GM21447 (cell line): ENCODE measurements at regions not wholly inside any gene's neighbourhood (a gene's known extent, or its start where the extent isn't known, plus 50 kb on each side); places are given as distances from the start of the nearest gene placed in this dataset.
"Not testable (repeated sequence)": the region's sequence is repeated elsewhere in the genome, so short reads cannot be mapped to it uniquely, and the experiment has no call there.

Experiments
- ATAC-seq: cut with Tn5 transposase; IDR thresholded peaks from one replicate; pipeline ENCODE4 v1.9.1; 2021; ENCODE audit not compliant: unreplicated experiment

- ATAC-seq = not testable (repeated sequence)
These were observed 275.3 kb downstream of the ADGRD1 start for GRCh38 chr12:131229079-131229425.

GRCh38 chr12:131229426-131230339, 276.0 kb downstream of the ADGRD1 start:
- ATAC-seq = no peak

- no peak for ATAC-seq
These were observed 276.8 kb downstream of the ADGRD1 start for GRCh38 chr12:131230340-131231031.

GRCh38 chr12:131231032-131231980, 277.6 kb downstream of the ADGRD1 start:
- ATAC-seq = no peak

- ATAC-seq = no peak
These were observed 278.3 kb downstream of the ADGRD1 start for GRCh38 chr12:131232036-131232435.

- not testable (repeated sequence) for ATAC-seq
These were observed 279.2 kb downstream of the ADGRD1 start for GRCh38 chr12:131232872-131233271.

GRCh38 chr12:131233850-131234789, 280.4 kb downstream of the ADGRD1 start:
- ATAC-seq = not testable (repeated sequence)

- not testable (repeated sequence) for ATAC-seq
These were observed 281.1 kb downstream of the ADGRD1 start for GRCh38 chr12:131234841-131235271.

- no peak for ATAC-seq
These were observed 282.2 kb downstream of the ADGRD1 start for GRCh38 chr12:131235871-131236271.

- peak; percentile 70 for ATAC-seq
These were observed 285.8 kb downstream of the ADGRD1 start for GRCh38 chr12:131239384-131240094.

- no peak for ATAC-seq
These were observed 287.8 kb downstream of the ADGRD1 start for GRCh38 chr12:131241517-131241916.

- ATAC-seq = no peak
These were observed 289.2 kb downstream of the ADGRD1 start for GRCh38 chr12:131242741-131243496.

GRCh38 chr12:131244157-131244688, 290.5 kb downstream of the ADGRD1 start:
- ATAC-seq = not testable (repeated sequence)

GRCh38 chr12:131245161-131245560, 291.5 kb downstream of the ADGRD1 start:
- not testable (repeated sequence) for ATAC-seq

GRCh38 chr12:131245564-131246355, 292.1 kb downstream of the ADGRD1 start:
- no peak for ATAC-seq

- ATAC-seq = not testable (repeated sequence)
These were observed 293.5 kb downstream of the ADGRD1 start for GRCh38 chr12:131247026-131247725.

GRCh38 chr12:131247875-131248274, 294.2 kb downstream of the ADGRD1 start:
- ATAC-seq = not testable (repeated sequence)
